NCI-H146 (cell line): ENCODE measurements at regions not wholly inside any gene's neighbourhood (a gene's known extent, or its start where the extent isn't known, plus 50 kb on each side); places are given as distances from the start of the nearest gene placed in this dataset.
"Not testable (repeated sequence)": the region's sequence is repeated elsewhere in the genome, so short reads cannot be mapped to it uniquely, and the experiment has no call there.

Experiments
- DNase-seq: peaks from one replicate; lab custom pipeline; 2025; lab: John Stamatoyannopoulos, UW

GRCh38 chr2:16240402-16240801 is 300.1 kb downstream of the MYCN start:
- no peak for DNase-seq

GRCh38 chr2:16239296-16239850 is 299.0 kb downstream of the MYCN start:
- no peak for DNase-seq

DNA sequence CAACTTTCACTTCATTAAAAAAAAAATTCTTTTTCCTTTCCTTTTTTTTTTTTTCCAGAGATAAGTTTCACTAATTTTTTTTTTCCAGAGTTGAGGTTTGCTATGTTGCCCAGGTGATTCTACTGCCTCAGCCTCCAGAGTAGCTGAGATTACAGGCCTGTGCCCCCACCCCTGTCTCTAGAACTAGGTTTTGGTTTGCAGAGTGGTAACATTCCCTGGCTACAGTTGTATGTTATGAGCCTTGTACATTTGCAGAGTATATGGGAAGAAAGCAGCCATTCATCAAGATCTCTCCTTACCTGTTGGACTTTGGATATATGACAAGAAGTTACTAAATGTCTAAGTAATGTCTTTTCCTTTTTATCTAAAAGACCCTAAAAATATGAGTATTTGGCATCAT is 298.4 kb downstream of the MYCN start:
- no peak for DNase-seq

- no peak for DNase-seq
These were observed 297.8 kb downstream of the MYCN start for GRCh38 chr2:16238001-16238761.

DNA sequence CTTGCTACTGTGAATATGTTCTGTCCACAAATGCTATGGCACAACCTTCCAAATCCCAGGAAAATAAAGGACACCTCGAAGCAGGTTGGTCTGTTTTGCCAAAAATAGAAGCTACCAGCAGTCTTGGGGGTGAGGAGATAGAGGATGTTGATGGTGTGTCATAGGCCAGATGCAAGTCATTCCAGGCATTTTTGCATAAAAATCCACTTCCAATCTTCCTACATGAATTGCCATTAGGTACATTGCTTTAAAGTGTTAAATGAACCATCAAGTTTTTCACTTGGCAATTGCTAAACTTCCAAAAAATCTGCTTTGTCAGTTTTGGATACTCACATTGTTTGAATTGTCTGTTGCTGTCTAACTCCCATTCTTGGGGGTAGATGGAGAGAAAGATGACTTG is 295.4 kb downstream of the MYCN start:
- no peak for DNase-seq

- DNase-seq: not testable (repeated sequence)
These were observed 294.9 kb downstream of the MYCN start for GRCh38 chr2:16235291-16235690.

DNA sequence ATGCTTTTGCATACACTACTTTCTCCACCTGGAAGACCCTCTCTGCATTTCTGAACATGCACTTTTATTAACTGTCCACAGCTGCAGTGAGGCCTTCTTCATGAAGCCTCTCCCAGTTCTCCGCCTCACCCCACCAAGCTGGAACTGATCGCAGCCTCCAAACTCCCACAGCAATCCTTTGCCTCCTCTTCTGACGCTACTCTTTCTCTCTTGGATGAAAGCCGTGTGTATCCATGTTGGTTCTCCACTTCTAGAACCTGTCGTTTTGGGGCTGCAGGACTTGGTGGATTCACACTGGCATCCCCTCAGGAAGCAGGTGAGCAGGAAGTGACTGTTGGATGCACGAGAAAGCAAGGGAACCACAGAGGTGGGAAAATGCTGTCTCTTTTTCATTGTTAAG is 288.6 kb downstream of the MYCN start:
- DNase-seq: no peak

- no peak for DNase-seq
These were observed 288.1 kb downstream of the MYCN start for GRCh38 chr2:16228471-16228870.

DNA sequence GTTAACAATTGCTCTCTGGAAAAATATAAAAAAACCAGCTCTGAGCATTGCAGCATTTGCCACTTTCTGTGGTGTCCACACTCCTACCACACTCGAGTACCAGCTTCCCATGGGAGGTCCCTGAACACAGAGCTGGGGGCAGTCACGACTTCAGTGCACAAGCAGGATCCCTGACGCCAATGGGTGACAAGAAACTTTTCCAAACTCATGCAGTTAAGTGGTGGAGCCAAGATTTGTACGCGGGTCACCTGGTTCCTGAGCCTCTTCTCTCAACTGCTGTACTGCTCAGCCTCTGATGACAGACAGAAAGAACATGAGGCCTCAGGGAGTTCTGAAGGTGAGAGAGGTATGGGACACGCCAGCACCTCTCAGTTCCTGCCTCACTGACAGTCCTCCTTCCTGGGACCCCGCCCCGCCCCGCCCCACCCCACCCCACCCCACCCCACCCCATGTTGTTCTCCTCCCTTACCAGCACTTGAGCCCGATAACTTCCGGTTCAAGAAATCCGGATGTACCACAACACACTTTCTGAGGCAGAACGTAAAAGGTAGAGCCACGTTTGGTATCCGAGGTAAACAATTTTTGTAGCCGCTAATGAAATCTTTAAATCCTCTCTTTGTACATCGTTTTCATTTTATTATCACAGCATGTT is 287.6 kb downstream of the MYCN start:
- DNase-seq: no peak

- no peak for DNase-seq
These were observed 286.8 kb downstream of the MYCN start for GRCh38 chr2:16226943-16227664.

DNA sequence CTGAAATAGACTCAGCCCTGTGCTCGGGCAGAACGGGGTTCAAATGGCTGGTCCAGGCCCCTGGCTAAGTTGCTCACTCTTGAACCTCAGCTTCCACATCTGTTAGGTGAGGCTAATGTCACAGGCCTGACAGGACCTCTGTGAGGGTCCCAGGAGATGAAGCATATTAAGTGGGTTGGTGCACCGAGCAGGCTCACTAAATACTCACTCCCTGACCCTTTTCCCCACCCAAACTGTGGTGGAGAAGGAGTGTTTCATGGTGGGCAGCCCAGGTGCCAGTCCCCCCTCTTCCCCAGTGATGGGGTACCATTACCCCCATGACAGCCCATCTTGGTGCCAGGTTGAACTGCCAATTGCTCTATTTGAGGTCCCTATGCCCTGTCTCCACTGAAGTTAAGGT is 286.0 kb downstream of the MYCN start:
- DNase-seq: no peak

DNA sequence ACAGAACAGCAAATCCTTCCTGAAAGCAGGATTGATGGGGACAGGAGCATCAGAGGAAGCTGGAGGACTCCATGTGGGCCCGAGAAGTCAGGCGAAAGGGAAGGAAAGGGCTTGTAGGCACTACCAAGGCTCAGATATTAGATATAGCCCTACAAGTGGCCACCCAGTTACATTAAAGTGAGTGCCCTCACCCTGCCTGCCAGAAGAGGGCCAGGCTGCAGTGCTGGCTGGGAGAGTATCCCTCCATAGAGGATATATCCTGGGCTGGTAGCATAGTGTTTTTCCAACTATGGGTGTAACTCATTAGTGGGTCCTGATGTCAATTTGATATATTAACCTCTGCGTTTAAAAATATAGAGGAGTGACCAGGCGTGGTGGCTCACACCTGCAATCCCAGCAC is 285.2 kb downstream of the MYCN start:
- no peak for DNase-seq

DNA sequence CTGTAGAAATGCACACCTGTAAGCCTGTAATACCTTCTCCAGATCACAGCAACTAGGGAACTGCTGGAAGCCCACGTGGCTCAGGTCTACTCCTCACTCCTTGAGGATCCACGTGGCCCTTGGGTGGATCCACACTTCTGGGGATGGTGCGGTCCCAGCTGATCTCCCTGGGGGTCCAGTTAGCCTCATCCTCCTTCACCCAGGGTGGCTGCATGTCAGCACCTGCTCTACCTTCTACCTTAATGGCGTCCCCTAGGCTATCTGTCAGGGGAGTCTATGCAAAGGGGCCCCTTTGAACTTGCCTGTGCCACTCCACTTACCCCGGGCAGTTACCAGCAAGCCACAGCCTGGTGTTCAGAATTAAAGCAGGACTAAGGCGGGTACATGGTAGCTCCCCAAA is 284.7 kb downstream of the MYCN start:
- no peak for DNase-seq

GRCh38 chr2:16224298-16225045 is 284.1 kb downstream of the MYCN start:
- no peak for DNase-seq

GRCh38 chr2:16223841-16224177 is 283.5 kb downstream of the MYCN start:
- DNase-seq: no peak

- DNase-seq: no peak
These were observed 283.0 kb downstream of the MYCN start for GRCh38 chr2:16223161-16223840.

DNA sequence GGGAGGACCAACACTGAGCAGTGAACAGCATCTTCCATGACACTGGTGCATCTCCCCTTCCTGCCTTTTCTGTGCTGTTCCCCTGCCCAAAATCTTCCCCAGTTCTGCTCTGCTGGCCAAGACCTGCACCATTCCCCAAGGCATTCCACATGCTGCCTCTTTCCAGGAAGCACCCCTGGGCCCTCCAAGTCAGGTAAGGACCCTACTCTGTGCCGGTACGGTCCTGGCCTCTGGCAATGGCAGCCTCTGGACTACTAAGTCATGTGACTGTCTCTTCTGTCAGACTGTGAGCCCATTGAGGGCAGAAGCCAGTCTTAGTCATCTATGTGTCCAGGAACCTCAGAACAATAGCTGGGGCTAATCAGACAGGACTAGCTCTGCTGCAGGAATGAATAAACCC is 282.0 kb downstream of the MYCN start:
- no peak for DNase-seq

- no peak for DNase-seq
These were observed 281.2 kb downstream of the MYCN start for GRCh38 chr2:16221461-16222010.

DNA sequence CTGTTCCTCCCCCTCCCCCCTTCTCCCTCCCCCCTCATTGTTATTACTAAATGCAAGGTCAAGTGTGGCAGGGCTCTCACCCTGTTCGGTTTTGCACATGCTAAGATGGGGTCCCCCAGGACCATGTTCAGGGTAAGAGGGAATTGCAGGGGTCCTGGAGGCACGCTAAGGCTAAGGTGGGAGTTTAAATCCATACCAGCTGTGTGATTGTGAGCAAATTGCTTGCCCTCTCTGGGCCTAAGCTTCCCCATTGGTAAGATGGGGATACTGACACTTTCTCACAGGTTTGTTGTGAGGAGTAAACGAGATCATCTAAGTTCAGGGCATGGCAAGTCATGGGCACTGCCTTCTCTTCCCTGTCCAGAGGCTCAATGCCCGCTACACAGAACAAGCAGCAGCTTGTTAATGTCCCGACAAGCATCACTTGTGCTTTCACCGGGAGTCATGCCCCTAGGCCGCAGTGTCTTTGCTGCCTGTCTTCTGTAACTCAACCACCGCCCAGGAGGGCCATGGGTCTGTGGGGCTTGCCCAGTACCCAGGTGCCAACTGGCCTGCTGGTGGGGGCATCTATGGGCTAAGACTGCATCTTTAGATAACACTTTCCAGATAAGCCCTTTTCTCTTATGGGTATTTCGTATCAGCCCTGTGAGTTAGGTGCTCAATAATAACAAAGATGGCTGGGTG is 279.1 kb downstream of the MYCN start:
- DNase-seq: no peak

- DNase-seq: no peak
These were observed 278.3 kb downstream of the MYCN start for GRCh38 chr2:16218625-16219024.

DNA sequence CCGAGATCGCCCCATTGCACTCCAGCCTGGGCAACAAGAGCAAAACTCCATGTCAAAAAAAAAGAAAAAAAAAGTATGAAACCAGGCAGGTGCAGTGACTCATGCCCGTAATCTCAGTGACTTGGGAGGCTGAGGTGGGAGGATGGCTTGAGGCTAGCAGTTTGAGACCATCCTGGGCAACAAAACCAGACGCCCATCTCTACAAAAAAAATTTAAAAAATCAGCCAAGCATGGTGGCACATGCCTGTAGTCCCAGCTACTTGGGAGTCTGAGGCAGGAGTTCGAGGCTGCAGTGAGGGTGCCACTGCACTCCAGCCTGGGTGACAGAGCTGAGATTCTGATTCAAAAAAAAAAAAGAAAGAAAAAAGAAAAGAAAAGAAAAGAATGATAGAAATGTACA is 277.8 kb downstream of the MYCN start:
- no peak for DNase-seq
